ENCODE measurements at regions not wholly inside any gene's neighbourhood (a gene's known extent, or its start where the extent isn't known, plus 50 kb on each side); places are given as distances from the start of the nearest gene placed in this dataset.

DNA sequence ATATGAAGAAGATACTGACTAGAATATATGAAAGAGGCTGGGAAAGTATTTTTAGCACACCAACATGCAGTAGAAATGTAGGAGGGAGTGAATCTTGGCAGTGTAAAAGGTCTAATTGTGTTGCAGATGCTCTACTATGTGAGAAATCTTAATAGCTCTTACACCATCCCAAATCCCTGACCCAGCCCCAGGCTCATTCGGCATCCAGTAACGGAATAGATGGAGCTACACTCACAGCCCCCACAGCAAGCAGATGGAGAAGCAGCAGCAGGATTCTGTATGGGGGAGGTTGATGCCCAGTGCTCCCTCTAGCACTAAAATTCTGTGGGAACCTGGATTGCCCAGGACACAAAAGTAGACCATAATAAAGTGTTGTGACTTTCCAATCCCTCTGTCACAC lies 153.2 kb upstream of the PRDX4 start:
- TF ChIP-seq, protein P1, sequence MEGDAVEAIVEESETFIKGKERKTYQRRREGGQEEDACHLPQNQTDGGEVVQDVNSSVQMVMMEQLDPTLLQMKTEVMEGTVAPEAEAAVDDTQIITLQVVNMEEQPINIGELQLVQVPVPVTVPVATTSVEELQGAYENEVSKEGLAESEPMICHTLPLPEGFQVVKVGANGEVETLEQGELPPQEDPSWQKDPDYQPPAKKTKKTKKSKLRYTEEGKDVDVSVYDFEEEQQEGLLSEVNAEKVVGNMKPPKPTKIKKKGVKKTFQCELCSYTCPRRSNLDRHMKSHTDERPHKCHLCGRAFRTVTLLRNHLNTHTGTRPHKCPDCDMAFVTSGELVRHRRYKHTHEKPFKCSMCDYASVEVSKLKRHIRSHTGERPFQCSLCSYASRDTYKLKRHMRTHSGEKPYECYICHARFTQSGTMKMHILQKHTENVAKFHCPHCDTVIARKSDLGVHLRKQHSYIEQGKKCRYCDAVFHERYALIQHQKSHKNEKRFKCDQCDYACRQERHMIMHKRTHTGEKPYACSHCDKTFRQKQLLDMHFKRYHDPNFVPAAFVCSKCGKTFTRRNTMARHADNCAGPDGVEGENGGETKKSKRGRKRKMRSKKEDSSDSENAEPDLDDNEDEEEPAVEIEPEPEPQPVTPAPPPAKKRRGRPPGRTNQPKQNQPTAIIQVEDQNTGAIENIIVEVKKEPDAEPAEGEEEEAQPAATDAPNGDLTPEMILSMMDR (conservative IDR thresholded peaks at IDR 0.05; ENCODE audit: low read depth in 2 of 2) = no peak
- TF ChIP-seq EZH2 (IDR thresholded peaks at IDR 0.05; ENCODE audit: low read depth, unreplicated experiment) (no peak), STAT1 (IDR thresholded peaks at IDR 0.05; ENCODE audit: unreplicated experiment) (no peak), EZH2phosphoT487 (IDR thresholded peaks at IDR 0.05; ENCODE audit: unreplicated experiment) (no peak)
